ENCODE measurements at regions not wholly inside any gene's neighbourhood (a gene's known extent, or its start where the extent isn't known, plus 50 kb on each side); places are given as distances from the start of the nearest gene placed in this dataset.

- Mint-ChIP-seq H3K36me3 (ENCODE audit: insufficient read depth, unreplicated experiment) (peaks cover 6% of the 10 kb centered on the region), H3K27me3 (ENCODE audit: insufficient read depth, unreplicated experiment) (peaks cover 21% of the 10 kb centered on the region), H3K4me1 (ENCODE audit: insufficient read depth, unreplicated experiment) (no peaks in the 10 kb centered on the region), H3K4me3 (ENCODE audit: unreplicated experiment) (no peak overlapping the region), H3K27ac (ENCODE audit: low read depth, unreplicated experiment) (no peak overlapping the region), H3K9me3 (ENCODE audit: unreplicated experiment) (no peaks in the 10 kb centered on the region)
- DNase-seq (ENCODE audit: unreplicated experiment) = no peak
- intact Hi-C loops (cut with micrococcal nuclease) = no loop called here
- ChIA-PET POLR2A (no interaction called here), CTCF (interaction anchor here (0.7 kb wide), 1 partner anchor 370 kb away, joined by 3 read pairs; no protein-coding TSS in a partner anchor)
- no peak for TF ChIP-seq CTCF (IDR thresholded peaks at IDR 0.05; ENCODE audit: unreplicated experiment)
- no TSS peak for BruUV-seq (replicated peaks)
Measured at GRCh38 chr16:20218093-20218492, 109.2 kb downstream of the GP2 start.

- BruUV-seq (replicated peaks) = no TSS peak
- no peak for DNase-seq (ENCODE audit: unreplicated experiment)
- peaks cover 15% of the 10 kb centered on the region for H3K27me3 Mint-ChIP-seq (ENCODE audit: insufficient read depth, unreplicated experiment)
- ChIA-PET POLR2A (no interaction called here), CTCF (no interaction called here)
- H3K4me1 Mint-ChIP-seq (ENCODE audit: insufficient read depth, unreplicated experiment) = no peaks in the 10 kb centered on the region
- no peak overlapping the region for H3K27ac Mint-ChIP-seq (ENCODE audit: low read depth, unreplicated experiment)
- H3K4me3 Mint-ChIP-seq (ENCODE audit: unreplicated experiment) = no peak overlapping the region
- intact Hi-C loops (cut with micrococcal nuclease) = no loop called here
- no peaks in the 10 kb centered on the region for H3K9me3 Mint-ChIP-seq (ENCODE audit: unreplicated experiment)
- H3K36me3 Mint-ChIP-seq (ENCODE audit: insufficient read depth, unreplicated experiment) = peaks cover 6% of the 10 kb centered on the region
- no peak for TF ChIP-seq CTCF (IDR thresholded peaks at IDR 0.05; ENCODE audit: unreplicated experiment)
Measured at GRCh38 chr16:20216591-20217217, 110.6 kb downstream of the GP2 start.

- no peaks in the 10 kb centered on the region for H3K4me1 Mint-ChIP-seq (ENCODE audit: insufficient read depth, unreplicated experiment)
- no peaks in the 10 kb centered on the region for H3K9me3 Mint-ChIP-seq (ENCODE audit: unreplicated experiment)
- H3K4me3 Mint-ChIP-seq (ENCODE audit: unreplicated experiment) = no peak overlapping the region
- BruUV-seq (replicated peaks) = no TSS peak
- CTCF ChIA-PET = interaction anchor here (0.6 to 1.0 kb wide), 2 partner anchors 86 to 89 kb away, joined by 3 read pairs; no protein-coding TSS in a partner anchor
- POLR2A ChIA-PET = no interaction called here
- TF ChIP-seq CTCF (IDR thresholded peaks at IDR 0.05; ENCODE audit: unreplicated experiment) = no peak
- intact Hi-C loops (cut with micrococcal nuclease) = no loop called here
- H3K36me3 Mint-ChIP-seq (ENCODE audit: insufficient read depth, unreplicated experiment) = peaks cover 6% of the 10 kb centered on the region
- peaks cover 20% of the 10 kb centered on the region for H3K27me3 Mint-ChIP-seq (ENCODE audit: insufficient read depth, unreplicated experiment)
- no peak for DNase-seq (ENCODE audit: unreplicated experiment)
- H3K27ac Mint-ChIP-seq (ENCODE audit: low read depth, unreplicated experiment) = no peak overlapping the region
Measured at GRCh38 chr16:20214401-20214800, 112.9 kb downstream of the GP2 start.

GRCh38 chr16:20203272-20203671 is 124.0 kb downstream of the GP2 start:
- Mint-ChIP-seq H3K4me3 (ENCODE audit: unreplicated experiment) (no peak overlapping the region), H3K4me1 (ENCODE audit: insufficient read depth, unreplicated experiment) (no peaks in the 10 kb centered on the region), H3K27ac (ENCODE audit: low read depth, unreplicated experiment) (no peak overlapping the region), H3K27me3 (ENCODE audit: insufficient read depth, unreplicated experiment) (peaks cover 11% of the 10 kb centered on the region), H3K9me3 (ENCODE audit: unreplicated experiment) (no peaks in the 10 kb centered on the region), H3K36me3 (ENCODE audit: insufficient read depth, unreplicated experiment) (no peaks in the 10 kb centered on the region)
- BruUV-seq (replicated peaks) = no TSS peak
- no peak for TF ChIP-seq CTCF (IDR thresholded peaks at IDR 0.05; ENCODE audit: unreplicated experiment)
- ChIA-PET POLR2A (no interaction called here), CTCF (interaction anchor here (1.2 kb wide), 1 partner anchor 296 kb away, joined by 3 read pairs; no protein-coding TSS in a partner anchor)
- no peak for DNase-seq (ENCODE audit: unreplicated experiment)
- intact Hi-C loops (cut with micrococcal nuclease) = no loop called here
